H1 (cell line): ENCODE measurements at regions not wholly inside any gene's neighbourhood (a gene's known extent, or its start where the extent isn't known, plus 50 kb on each side); places are given as distances from the start of the nearest gene placed in this dataset.

Source experiments
- CTCF ChIA-PET: fragments of 300-600 bp; sonication (Branson Sonifier 250); formaldehyde crosslinking; loops from one replicate; lab custom pipeline; 2021; ENCODE audit not compliant: partially characterized antibody; lab: Charles Lee
- POLR2A ChIA-PET: fragments of 300-600 bp; sonication (Branson Sonifier 250); formaldehyde crosslinking; loops from one replicate; lab custom pipeline; 2021; ENCODE audit warnings: inconsistent platforms; ENCODE audit not compliant: partially characterized antibody; lab: Charles Lee
- DNase-seq, 2 experiments: peaks; one replicate each; pipeline versions ENCODE4 v3.0.0 to v3.0.0-alpha.2; 2010 to 2022; ENCODE audit warnings: low spot score in 2 of 2, low read depth in 1 of 2, mixed read lengths in 1 of 2
- FAIRE-seq: peaks from 2 replicates; lab custom pipeline; 2011; peaks lifted over from hg19 to GRCh38; lab: Jason Lieb, UNC
- H2AFZ ChIP-seq: 2 replicates; pipeline ENCODE4 v1.8.1; 2012; ENCODE audit warnings: low read length, inconsistent platforms
- H2AK5ac ChIP-seq: 2 replicates; pipeline ENCODE4 v1.6.1; 2013; ENCODE audit warnings: low read depth, low read length
- H2BK120ac ChIP-seq: replicated peaks from 2 replicates; pipeline ENCODE3; 2013; ENCODE audit warnings: low read depth, low read length, inconsistent platforms
- H2BK12ac ChIP-seq: 2 replicates; pipeline ENCODE4 v1.6.1; 2013; ENCODE audit warnings: low read depth, low read length
- H2BK15ac ChIP-seq: 2 replicates; pipeline ENCODE4 v1.6.1; 2013; ENCODE audit warnings: low read length
- H2BK20ac ChIP-seq: 2 replicates; pipeline ENCODE4 v1.6.1; 2013; ENCODE audit warnings: low read length
- H2BK5ac ChIP-seq: 2 replicates; pipeline ENCODE4 v1.6.1; 2013; ENCODE audit warnings: low read depth, low read length
- H3K14ac ChIP-seq: 2 replicates; pipeline ENCODE4 v1.6.1; 2013; ENCODE audit warnings: inconsistent platforms; ENCODE audit not compliant: insufficient read length
- H3K18ac ChIP-seq: 2 replicates; pipeline ENCODE4 v1.6.1; 2013; ENCODE audit warnings: low read length; ENCODE audit errors: extremely low read depth
- H3K23ac ChIP-seq: 2 replicates; pipeline ENCODE4 v1.6.1; 2013; ENCODE audit warnings: inconsistent platforms; ENCODE audit not compliant: insufficient read length
- H3K23me2 ChIP-seq: 2 replicates; pipeline ENCODE4 v1.6.1; 2013; ENCODE audit warnings: low read depth, low read length
- H3K27ac ChIP-seq: 2 replicates; pipeline ENCODE4 v1.6.1; 2011; ENCODE audit warnings: low read depth, low read length, inconsistent platforms
- H3K27me3 ChIP-seq, 4 experiments: replicated peaks in 1 of 4; 1 replicate in 1 of 4; 2 replicates in 3 of 4; pipeline versions ENCODE4 v1.6.1 to v1.8.1; 2011 to 2013; ENCODE audit warnings: low read length in 3 of 4, mild to moderate bottlenecking in 3 of 4, inconsistent platforms in 2 of 4, mixed read lengths in 2 of 4, moderate library complexity in 1 of 4; ENCODE audit not compliant: control insufficient read depth in 3 of 4, insufficient read depth in 3 of 4; ENCODE audit errors: extremely low read depth in 1 of 4
- H3K36me3 ChIP-seq, 4 experiments: 2 replicates each; pipeline versions ENCODE4 v1.6.1 to v1.8.1; 2011 to 2013; ENCODE audit warnings: mild to moderate bottlenecking in 4 of 4, low read length in 3 of 4, moderate library complexity in 2 of 4, control low read depth in 1 of 4, inconsistent platforms in 1 of 4; ENCODE audit not compliant: insufficient read depth in 4 of 4, control insufficient read depth in 2 of 4
- H3K4ac ChIP-seq: replicated peaks from 2 replicates; pipeline ENCODE3; 2013; ENCODE audit warnings: low read length, low read depth, mixed read lengths, inconsistent platforms; ENCODE audit not compliant: insufficient read length
- H3K4me1 ChIP-seq, 4 experiments: replicated peaks in 1 of 4; 1 replicate in 1 of 4; 2 replicates in 3 of 4; pipeline versions ENCODE4 v1.6.1 to v1.8.1; 2011 to 2013; ENCODE audit warnings: low read length in 3 of 4, inconsistent platforms in 2 of 4, mixed read lengths in 1 of 4; ENCODE audit not compliant: insufficient read depth in 4 of 4, control insufficient read depth in 3 of 4
- H3K4me2 ChIP-seq, 2 experiments: 2 replicates each; pipeline versions ENCODE4 v1.6.1 to v1.8.1; 2011 to 2013; ENCODE audit warnings: low read depth in 2 of 2, low read length in 2 of 2, control low read depth in 1 of 2, inconsistent platforms in 1 of 2, mild to moderate bottlenecking in 1 of 2; ENCODE audit not compliant: insufficient read depth in 1 of 2
- H3K4me3 ChIP-seq, 4 experiments: fragments of 200-600, 300-600 bp in 1 of 4; sonication (generic), shearing (Covaris generic), sonication (Bioruptor Twin) in 1 of 4; 2 replicates each; pipeline versions ENCODE4 v1.5.1 to v1.8.1; 2011 to 2016; ENCODE audit warnings: low read length in 4 of 4, low read depth in 3 of 4, control low read depth in 2 of 4, inconsistent platforms in 2 of 4, mild to moderate bottlenecking in 2 of 4, mixed read lengths in 1 of 4, moderate library complexity in 1 of 4; ENCODE audit not compliant: insufficient read depth in 2 of 4; ENCODE audit errors: extremely low read depth in 1 of 4
- H3K56ac ChIP-seq: replicated peaks from 2 replicates; pipeline ENCODE3; 2013; ENCODE audit warnings: low read depth, mild to moderate bottlenecking, mixed read lengths, low read length, inconsistent platforms; ENCODE audit not compliant: insufficient read length
- H3K79me1 ChIP-seq: 2 replicates; pipeline ENCODE4 v1.6.1; 2013; ENCODE audit warnings: low read depth, low read length, control low read depth
- H3K79me2 ChIP-seq, 2 experiments: 2 replicates each; pipeline versions ENCODE4 v1.6.1 to v1.8.1; 2012 to 2013; ENCODE audit warnings: low read length in 2 of 2, mild to moderate bottlenecking in 2 of 2, inconsistent platforms in 1 of 2; ENCODE audit not compliant: insufficient read depth in 2 of 2, control insufficient read depth in 1 of 2
- H3K9ac ChIP-seq, 4 experiments: replicated peaks in 1 of 4; 1 replicate in 1 of 4; 2 replicates in 3 of 4; pipeline versions ENCODE4 v1.6.1 to v1.8.1; 2011 to 2013; ENCODE audit warnings: low read depth in 3 of 4, low read length in 3 of 4, control low read depth in 2 of 4, mild to moderate bottlenecking in 2 of 4, moderate library complexity in 2 of 4, inconsistent platforms in 1 of 4; ENCODE audit errors: extremely low read depth in 1 of 4
- H3K9me3 ChIP-seq, 2 experiments: 2 replicates each; pipeline versions ENCODE4 v1.6.1 to v1.8.1; 2012 to 2013; ENCODE audit warnings: mild to moderate bottlenecking in 2 of 2, moderate library complexity in 2 of 2, control low read depth in 1 of 2, inconsistent platforms in 1 of 2, low read depth in 1 of 2, low read length in 1 of 2, mixed read lengths in 1 of 2; ENCODE audit not compliant: insufficient read depth in 2 of 2
- H4K20me1 ChIP-seq, 2 experiments: replicated peaks in 1 of 2; 2 replicates each; pipeline versions ENCODE3 to v1.8.1; 2011 to 2013; ENCODE audit warnings: inconsistent platforms in 2 of 2, low read length in 2 of 2, mild to moderate bottlenecking in 1 of 2; ENCODE audit not compliant: insufficient read depth in 2 of 2, control insufficient read depth in 1 of 2
- H4K5ac ChIP-seq: 2 replicates; pipeline ENCODE4 v1.6.1; 2013; ENCODE audit warnings: low read length, low read depth, mixed read lengths, inconsistent platforms; ENCODE audit not compliant: insufficient read length
- H4K8ac ChIP-seq: 2 replicates; pipeline ENCODE4 v1.8.0; 2013; ENCODE audit warnings: mild to moderate bottlenecking, moderate library complexity, low read length, inconsistent platforms; ENCODE audit not compliant: insufficient read depth; ENCODE audit errors: extremely low read depth
- H4K91ac ChIP-seq: replicated peaks from 2 replicates; pipeline ENCODE3; 2013; ENCODE audit warnings: low read length, mixed read lengths, inconsistent platforms; ENCODE audit not compliant: insufficient read length
- EGR1 ChIP-seq: IDR thresholded peaks from 2 replicates; pipeline ENCODE4 v1.6.1; 2011; ENCODE audit warnings: low read depth, low read length, borderline replicate concordance
- NRF1 ChIP-seq: IDR thresholded peaks from 2 replicates; pipeline ENCODE4 v1.6.1; 2011; ENCODE audit warnings: mild to moderate bottlenecking, low read depth, low read length, improper control_type of control experiment
- SAP30 ChIP-seq: fragments of 300-600 bp; sonication (generic); IDR thresholded peaks from 2 replicates; pipeline ENCODE4 v1.7.1; 2012; ENCODE audit warnings: low read length, moderate library complexity, mild to moderate bottlenecking, inconsistent platforms; ENCODE audit not compliant: insufficient read depth, insufficient replicate concordance

- no peaks in the 10 kb centered on the region for H3K79me2 ChIP-seq
- H3K4me3 ChIP-seq: no peak overlapping the region
- FAIRE-seq (no peak), DNase-seq (no peak)
- no peak overlapping the region for H2AK5ac ChIP-seq
- no peak overlapping the region for H2AFZ ChIP-seq
- no peak overlapping the region for H3K23ac ChIP-seq
- no peak overlapping the region for H4K8ac ChIP-seq
- peaks cover 10% of the 10 kb centered on the region in 2 experiments; a peak in 2 of 4 replicates for H3K9me3 ChIP-seq
- H4K20me1 ChIP-seq: no peaks in the 10 kb centered on the region
- H2BK20ac ChIP-seq: no peak overlapping the region
- H3K27me3 ChIP-seq: no peaks in the 10 kb centered on the region
- H2BK120ac ChIP-seq: no peak overlapping the region
- H3K36me3 ChIP-seq: no peaks in the 10 kb centered on the region
- no peaks in the 10 kb centered on the region; the same call in 1 of the 2 replicates for H3K23me2 ChIP-seq
- peaks cover 0 to 3% (median 0%) of the 10 kb centered on the region in 4 experiments; a peak in 1 of 7 replicates for H3K4me1 ChIP-seq
- no peak overlapping the region for H3K27ac ChIP-seq
- no peak overlapping the region for H2BK12ac ChIP-seq
- no peak overlapping the region for H4K91ac ChIP-seq
- H3K4ac ChIP-seq: no peak overlapping the region
- H2BK15ac ChIP-seq: no peak overlapping the region
- H3K18ac ChIP-seq: no peak overlapping the region
- ChIA-PET CTCF (interaction anchor here (1.7 to 8.2 kb wide), 3 partner anchors 14 to 165 kb away, joined by 5 to 52 read pairs (median 7); no protein-coding TSS in a partner anchor), POLR2A (no interaction called here)
- no peak overlapping the region for H4K5ac ChIP-seq
- H3K56ac ChIP-seq: no peak overlapping the region
- no peak overlapping the region for H3K14ac ChIP-seq
- H2BK5ac ChIP-seq: no peak overlapping the region
- no peaks in the 10 kb centered on the region for H3K79me1 ChIP-seq
- H3K9ac ChIP-seq: no peak overlapping the region
- no peak overlapping the region for H3K4me2 ChIP-seq
- no peak for TF ChIP-seq NRF1
- no peak for TF ChIP-seq EGR1
- TF ChIP-seq SAP30: no peak
These were observed 103.5 kb upstream of the ATL2 start for GRCh38 chr2:38480617-38481016.
